Stimulated activated CD4-positive, alpha-beta T cell treated with anti-CD3 and anti-CD28 coated beads, Interleukin-4, amount 100 ng/mL, for 48 hours (primary cell): ENCODE measurements at regions not wholly inside any gene's neighbourhood (a gene's known extent, or its start where the extent isn't known, plus 50 kb on each side); places are given as distances from the start of the nearest gene placed in this dataset.
"Not testable (repeated sequence)": the region's sequence is repeated elsewhere in the genome, so short reads cannot be mapped to it uniquely, and the experiment has no call there.

Experiments used
- DNase-seq, 2 donors: peaks; one replicate each; pipeline ENCODE4 v3.0.0-alpha.2; 2020; ENCODE audit warnings: low read depth in 2 of 2

GRCh38 chr2:37758141-37758601 lies 86.7 kb upstream of the CDC42EP3 start:
- DNase-seq = not testable (repeated sequence)

GRCh38 chr2:37759989-37760388 lies 88.5 kb upstream of the CDC42EP3 start:
- not testable (repeated sequence) for DNase-seq

DNA sequence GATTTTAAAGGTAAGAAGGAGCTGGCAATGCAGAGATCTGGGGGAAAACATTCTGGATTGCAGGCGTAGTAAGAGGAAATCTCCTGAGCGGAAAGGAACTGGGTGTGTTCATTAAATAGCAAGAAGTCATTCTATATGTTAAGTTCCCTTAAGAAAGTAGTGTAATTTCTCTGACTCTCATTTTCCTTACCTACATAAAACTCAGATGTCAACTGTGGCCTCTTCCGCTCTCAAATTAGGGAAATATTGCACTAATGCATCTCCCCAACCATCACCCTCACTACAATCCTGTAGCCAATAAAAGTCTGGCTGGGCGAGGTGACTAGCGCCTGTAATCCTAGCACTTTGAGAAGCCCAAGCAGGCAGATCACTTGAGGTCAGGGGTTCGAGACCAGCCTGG lies 89.0 kb upstream of the CDC42EP3 start:
- no peak for DNase-seq

- DNase-seq = not testable (repeated sequence)
Observed at GRCh38 chr2:37762281-37762680, 90.8 kb upstream of the CDC42EP3 start.

- DNase-seq = no peak
Observed at GRCh38 chr2:37764739-37765138, 93.3 kb upstream of the CDC42EP3 start.

- DNase-seq = no peak
Observed at GRCh38 chr2:37766106-37766505, 94.7 kb upstream of the CDC42EP3 start.

- DNase-seq = no peak
Observed at GRCh38 chr2:37767046-37767445, 95.6 kb upstream of the CDC42EP3 start.

- DNase-seq = no peak
Observed at GRCh38 chr2:37767959-37768925, 96.8 kb upstream of the CDC42EP3 start.

DNA sequence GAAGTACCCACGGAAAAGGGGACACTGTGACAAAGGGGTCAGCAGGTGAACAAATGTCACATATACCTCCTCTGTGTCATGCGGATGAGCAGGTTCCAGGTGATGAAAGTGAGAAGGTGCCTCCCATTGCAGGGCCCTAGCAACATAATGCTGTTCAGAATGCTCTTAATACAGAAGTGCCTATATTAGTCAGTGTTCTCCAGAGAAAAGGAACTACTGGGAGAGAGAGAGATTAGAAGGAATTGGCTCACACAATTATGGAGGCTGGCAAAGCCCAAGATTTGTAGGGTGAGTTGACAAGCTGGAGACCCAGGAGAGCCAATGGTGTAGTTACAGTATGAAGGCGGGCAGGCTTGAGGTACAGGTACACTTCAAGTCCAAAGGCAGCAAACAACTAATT lies 98.1 kb upstream of the CDC42EP3 start:
- DNase-seq = no peak

DNA sequence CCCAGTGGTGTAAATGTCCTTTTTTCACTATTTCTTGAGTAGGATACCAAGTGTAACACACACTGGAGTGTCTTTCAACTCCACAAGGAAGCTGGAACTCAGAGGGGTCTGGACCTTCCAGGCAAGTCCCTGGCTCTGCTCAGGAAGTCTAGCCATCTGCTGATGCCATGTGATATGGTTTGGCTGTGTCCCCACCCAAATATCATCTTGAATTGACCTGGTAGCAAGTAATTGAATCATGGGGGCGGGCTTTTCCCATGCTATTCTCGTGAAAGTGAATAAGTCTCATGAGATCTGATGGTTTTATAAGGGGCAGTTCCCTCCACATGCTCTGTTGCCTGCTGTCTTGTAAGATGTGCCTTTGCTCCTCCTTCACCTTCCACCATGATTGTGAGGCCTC lies 99.4 kb upstream of the CDC42EP3 start:
- DNase-seq = no peak

GRCh38 chr2:37771600-37772088 lies 100.2 kb upstream of the CDC42EP3 start:
- DNase-seq = no peak

GRCh38 chr2:37773371-37774130 lies 102.1 kb upstream of the CDC42EP3 start:
- no peak for DNase-seq

DNA sequence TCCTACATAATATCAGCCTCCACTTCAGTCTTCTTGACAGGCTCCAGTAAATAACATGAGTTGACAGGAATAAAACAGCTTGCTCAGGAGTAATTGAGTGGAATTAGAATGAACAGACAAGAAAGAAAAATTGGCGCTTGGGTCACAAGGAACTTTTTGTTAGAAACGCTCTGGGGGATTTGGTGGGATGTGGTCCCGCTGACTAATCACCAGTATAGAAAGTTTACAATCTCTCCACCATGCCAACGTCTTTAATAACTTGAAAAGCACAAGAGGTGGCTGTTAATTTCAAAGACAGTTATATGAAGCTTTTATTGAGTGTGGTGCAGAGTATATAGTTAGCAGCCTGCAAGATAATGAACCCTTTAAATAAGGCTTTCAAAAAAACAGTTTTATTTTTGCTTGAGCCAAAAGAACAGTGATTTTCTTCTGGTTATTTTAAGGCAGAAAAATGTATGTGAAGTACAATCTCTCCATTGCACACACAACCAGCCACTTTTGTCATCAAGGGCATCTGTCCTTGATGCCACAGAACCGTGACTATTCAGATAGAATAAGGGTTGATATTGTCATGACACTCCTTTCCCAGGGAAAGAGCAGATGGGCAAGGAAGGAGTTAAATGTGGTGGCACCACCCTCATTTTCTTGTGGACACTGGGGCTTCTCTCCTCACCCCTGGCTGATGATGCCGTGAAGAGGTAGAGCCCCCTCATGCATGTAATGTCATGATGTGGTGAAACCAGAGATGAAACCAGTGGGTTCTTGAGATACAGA lies 102.9 kb upstream of the CDC42EP3 start:
- DNase-seq = not testable (repeated sequence)

DNA sequence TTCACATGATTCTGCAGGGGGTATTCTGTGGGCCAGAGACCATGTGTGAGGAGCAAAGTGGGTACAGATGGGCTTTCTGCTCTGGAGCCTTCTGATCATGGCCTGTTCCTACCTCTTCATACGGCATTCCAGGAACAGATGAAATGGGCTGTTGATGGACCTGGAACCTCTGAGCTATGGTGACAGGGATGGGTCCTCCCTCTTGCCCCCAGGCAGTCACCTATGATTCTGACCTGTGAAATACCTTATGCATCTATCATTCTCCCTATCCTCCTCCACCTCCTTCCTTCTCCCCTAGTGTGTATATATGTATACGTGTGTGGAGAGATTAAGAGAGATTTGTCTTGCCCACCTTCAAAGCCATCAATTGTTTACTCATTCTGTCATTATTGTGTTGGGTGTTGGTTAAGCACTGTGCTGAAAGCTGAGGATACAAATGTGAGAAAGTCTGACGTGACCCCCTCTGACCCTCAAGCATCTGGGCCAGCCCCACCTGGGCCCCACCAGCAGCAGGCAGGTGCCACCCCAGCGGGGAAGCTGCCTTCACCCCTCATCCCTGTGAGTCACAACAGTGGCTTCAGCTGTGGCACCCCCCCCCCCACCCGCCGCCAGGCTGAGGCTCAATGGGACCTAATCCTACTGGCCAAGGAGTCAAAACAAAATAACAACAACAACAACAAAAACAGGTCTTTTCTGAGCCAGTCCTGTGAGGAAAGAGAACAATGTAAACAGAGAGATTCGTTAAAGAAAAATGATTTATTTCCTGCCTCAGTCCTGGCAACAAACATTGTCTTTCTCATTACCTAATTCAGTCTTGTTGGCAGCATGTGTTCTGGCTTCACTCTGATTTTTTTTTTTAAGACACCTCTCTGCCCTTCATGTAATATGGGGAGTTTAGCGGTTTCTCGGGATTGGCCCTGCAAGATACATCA lies 103.8 kb upstream of the CDC42EP3 start:
- DNase-seq = no peak

DNA sequence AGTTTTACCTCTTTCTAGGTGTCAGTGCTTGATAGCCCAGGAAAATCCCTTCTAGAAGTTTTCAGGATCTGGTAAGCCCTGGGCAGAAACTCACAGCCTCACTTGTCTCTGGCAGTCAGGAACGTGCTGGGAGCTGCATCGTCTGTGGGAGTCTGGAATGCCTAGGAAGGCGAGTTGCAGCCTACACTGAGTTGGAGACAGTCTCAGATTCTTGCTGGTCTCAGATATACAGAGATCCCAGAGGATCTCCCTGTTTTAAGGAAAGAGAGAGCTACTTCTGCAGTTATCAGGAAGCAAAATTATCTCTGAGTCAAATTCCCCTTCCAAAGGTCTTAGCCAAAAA lies 104.4 kb upstream of the CDC42EP3 start:
- no peak for DNase-seq

- DNase-seq = no peak
Observed at GRCh38 chr2:37776487-37776886, 105.0 kb upstream of the CDC42EP3 start.

GRCh38 chr2:37779139-37779538 lies 107.7 kb upstream of the CDC42EP3 start:
- DNase-seq = no peak

DNA sequence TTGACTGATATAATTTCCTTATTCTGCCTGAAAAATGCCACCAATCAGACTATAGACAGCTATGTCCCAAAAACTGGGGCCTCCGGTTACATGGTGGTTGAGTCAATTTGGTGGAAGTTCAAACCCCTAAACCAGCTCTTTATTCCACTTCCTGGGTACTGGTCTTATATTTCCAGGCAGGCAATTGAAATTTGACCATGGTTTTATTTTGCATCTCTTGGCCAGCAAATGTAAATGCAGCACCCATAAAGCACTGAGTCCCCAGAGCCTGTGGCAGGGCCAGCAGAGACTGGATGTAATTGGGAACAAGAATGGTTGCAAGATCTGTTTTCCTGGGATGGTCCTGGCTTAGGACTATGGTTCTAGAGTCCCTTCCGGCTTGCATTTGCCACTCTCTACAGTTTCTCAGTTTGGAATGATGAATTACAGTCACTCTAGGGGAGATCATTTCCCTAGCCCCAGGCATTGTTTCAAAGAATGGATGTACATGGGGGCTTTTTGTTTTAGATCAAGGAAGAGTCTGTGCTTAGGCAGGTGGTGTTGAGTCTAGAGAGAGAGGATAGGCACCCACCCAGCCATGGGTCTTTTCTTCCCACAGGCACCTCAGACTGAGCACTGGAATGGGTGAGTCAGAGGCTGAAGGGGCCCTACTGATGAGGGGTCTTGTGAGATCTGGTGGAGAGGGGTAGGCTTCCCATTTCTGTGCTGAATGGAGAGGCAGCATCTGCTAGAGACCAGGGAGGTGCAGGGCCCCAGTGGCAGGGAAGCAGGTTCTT lies 108.4 kb upstream of the CDC42EP3 start:
- DNase-seq = no peak

- no peak for DNase-seq
Observed at GRCh38 chr2:37780387-37780676, 108.9 kb upstream of the CDC42EP3 start.

GRCh38 chr2:37781028-37781427 lies 109.6 kb upstream of the CDC42EP3 start:
- no peak for DNase-seq
